ENCODE measurements at regions not wholly inside any gene's neighbourhood (a gene's known extent, or its start where the extent isn't known, plus 50 kb on each side); places are given as distances from the start of the nearest gene placed in this dataset.

GRCh38 chr9:16307626-16308195 lies 562.8 kb downstream of the BNC2 start:
- no peak for DNase-seq (ENCODE audit: low spot score)
- TF ChIP-seq CTCF (IDR thresholded peaks at IDR 0.05; ENCODE audit: extremely low read depth, missing control alignments), result no peak

GRCh38 chr9:16308645-16309044 lies 561.8 kb downstream of the BNC2 start:
- no peak for TF ChIP-seq CTCF (IDR thresholded peaks at IDR 0.05; ENCODE audit: extremely low read depth, missing control alignments)

DNA sequence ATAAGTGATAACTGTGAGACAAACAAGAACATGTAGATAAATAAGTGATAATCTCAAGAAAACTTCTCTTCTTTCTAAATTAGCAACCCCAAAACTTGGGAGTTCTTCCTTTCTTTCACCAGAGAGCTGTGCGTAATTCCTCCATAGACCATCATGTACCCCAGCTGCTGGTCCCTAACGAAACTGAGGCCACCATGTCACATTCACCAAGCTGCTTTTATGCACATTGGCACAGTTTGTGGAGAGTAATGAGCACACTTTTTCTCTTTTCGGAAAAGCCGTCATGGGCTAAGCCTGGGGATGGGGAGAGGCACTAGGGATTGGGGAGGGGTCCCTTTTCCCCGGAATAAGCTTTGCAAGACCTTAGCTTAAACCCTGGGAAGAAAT lies 561.4 kb downstream of the BNC2 start:
- no peak for DNase-seq (ENCODE audit: low spot score)
- no peak for TF ChIP-seq CTCF (IDR thresholded peaks at IDR 0.05; ENCODE audit: extremely low read depth, missing control alignments)

More at GRCh38 chr9:16308645-16309044, 561.8 kb downstream of the BNC2 start:
- no peak for DNase-seq (ENCODE audit: low spot score)

GRCh38 chr9:16309469-16310271 lies 560.8 kb downstream of the BNC2 start:
- DNase-seq (ENCODE audit: low spot score), result no peak
- TF ChIP-seq CTCF (IDR thresholded peaks at IDR 0.05; ENCODE audit: extremely low read depth, missing control alignments), result no peak

DNA sequence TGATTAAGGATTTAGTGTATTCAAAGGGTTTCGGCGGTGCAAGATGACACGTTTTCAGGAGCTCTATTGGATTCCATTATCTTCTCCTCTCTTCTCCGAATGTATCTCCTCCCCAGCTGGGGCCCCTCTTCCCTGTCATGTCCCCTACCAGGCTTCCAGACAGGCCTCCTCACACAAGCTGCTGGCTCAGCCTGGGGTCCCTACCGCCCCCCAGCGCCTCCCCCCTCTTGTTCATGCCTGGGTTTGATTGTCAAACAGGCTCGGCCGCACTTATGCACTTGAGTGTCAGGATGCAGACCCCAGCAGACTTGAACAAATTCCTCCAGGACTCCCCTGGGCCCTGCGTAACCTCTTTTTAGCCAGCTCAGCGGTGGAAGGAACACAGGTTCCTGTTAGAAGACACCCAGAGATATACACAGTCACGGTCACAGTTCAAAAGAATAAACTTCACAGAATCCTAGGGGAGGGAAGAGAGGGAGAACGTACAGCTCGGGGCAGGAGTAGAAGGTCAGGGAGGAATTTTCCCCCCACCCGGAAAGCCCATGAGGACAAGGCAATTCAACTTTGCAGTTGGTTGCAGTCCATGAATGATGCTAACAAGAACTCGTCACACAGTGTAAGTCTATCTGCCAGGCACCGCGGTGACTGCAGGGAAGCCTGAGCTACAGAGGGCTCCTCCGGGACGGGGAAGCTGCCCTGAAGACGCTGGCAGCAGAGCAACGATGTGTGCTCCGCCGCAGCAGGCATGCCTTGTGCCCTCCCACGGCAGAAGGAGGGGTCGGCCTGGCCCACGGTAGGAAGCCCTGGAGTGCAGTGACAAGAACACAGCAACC lies 560.0 kb downstream of the BNC2 start:
- no peak for TF ChIP-seq CTCF (IDR thresholded peaks at IDR 0.05; ENCODE audit: extremely low read depth, missing control alignments)
- no peak for DNase-seq (ENCODE audit: low spot score)

DNA sequence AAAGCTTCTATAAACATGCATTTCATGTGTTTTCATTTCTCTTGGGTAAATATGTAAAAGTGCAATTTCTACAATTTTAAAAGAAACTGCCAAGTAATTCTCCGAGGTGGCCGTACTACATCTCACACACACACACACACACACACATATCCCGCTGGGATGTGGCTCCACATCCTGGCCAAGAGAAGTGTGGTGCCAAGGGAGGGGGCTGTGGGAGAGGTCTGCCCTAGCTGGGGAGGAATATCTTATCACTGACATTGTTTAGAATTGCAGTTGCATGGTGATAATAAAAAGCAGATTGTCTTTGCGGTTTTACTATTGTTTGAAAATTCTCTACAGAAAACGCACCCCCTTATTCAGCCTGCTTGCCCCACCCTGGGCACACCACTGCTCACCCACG lies 558.4 kb downstream of the BNC2 start:
- no peak for DNase-seq (ENCODE audit: low spot score)
- no peak for TF ChIP-seq CTCF (IDR thresholded peaks at IDR 0.05; ENCODE audit: extremely low read depth, missing control alignments)

Data from GM20000 (cell line).